Panc1 (cell line): ENCODE measurements at regions not wholly inside any gene's neighbourhood (a gene's known extent, or its start where the extent isn't known, plus 50 kb on each side); places are given as distances from the start of the nearest gene placed in this dataset.
A peak's percentile ranks its signal among the peaks of the same experiment; 100 is the strongest.

Source experiments
- ATAC-seq: fragments of 200-7000 bp; cut with Tn5 transposase; 2 replicates; pipeline ENCODE4 v1.9.1; 2020; ENCODE audit warnings: mild to moderate bottlenecking, moderate library complexity
- BruUV-seq: library from RNA; stranded (reverse); fragments of 400-500 nt; replicated peaks from 2 replicates; lab custom pipeline; 2021; lab: Mats Ljungman, UMichigan
- CTCF ChIA-PET: fragments of 300-600 bp; sonication (Branson Sonifier 250); formaldehyde crosslinking; loops from one replicate; lab custom pipeline; 2022; ENCODE audit warnings: antibody characterized with exemption; lab: Charles Lee
- POLR2A ChIA-PET: fragments of 300-600 bp; sonication (Branson Sonifier 250); formaldehyde crosslinking; loops from one replicate; lab custom pipeline; 2022; ENCODE audit warnings: antibody characterized with exemption; lab: Charles Lee
- DNase-seq: peaks from one replicate; pipeline ENCODE4 v3.0.0-alpha.2; 2010; ENCODE audit warnings: low read depth, low spot score
- H3K27ac ChIP-seq: 2 replicates; pipeline ENCODE4 v1.5.1; 2011; ENCODE audit warnings: mild to moderate bottlenecking, low read length, inconsistent platforms
- H3K27me3 ChIP-seq: fragments of 200-500 bp; sonication (Bioruptor generic); 2 replicates; pipeline ENCODE4 v1.6.0; 2014; ENCODE audit warnings: low read length, inconsistent platforms; ENCODE audit not compliant: control insufficient read depth, insufficient read depth
- H3K36me3 ChIP-seq: fragments of 200-500 bp; sonication (Bioruptor generic); 2 replicates; pipeline ENCODE4 v1.5.1; 2014; ENCODE audit warnings: inconsistent platforms, mild to moderate bottlenecking, low read length, moderate library complexity; ENCODE audit not compliant: control insufficient read depth, insufficient read depth
- H3K4me1 ChIP-seq: 2 replicates; pipeline ENCODE4 v1.5.1; 2011; ENCODE audit warnings: inconsistent platforms, mild to moderate bottlenecking, low read length, moderate library complexity; ENCODE audit not compliant: control insufficient read depth, insufficient read depth
- H3K4me3 ChIP-seq, 2 experiments: 2 replicates each; pipeline ENCODE4 v1.5.1; 2011 to 2012; ENCODE audit warnings: low read depth in 2 of 2, low read length in 2 of 2, mild to moderate bottlenecking in 2 of 2, inconsistent platforms in 1 of 2, moderate library complexity in 1 of 2
- H3K9me3 ChIP-seq: fragments of 200-500 bp; sonication (Bioruptor generic); 2 replicates; pipeline ENCODE4 v1.5.1; 2014; ENCODE audit warnings: low read depth, mild to moderate bottlenecking, inconsistent platforms, low read length, moderate library complexity; ENCODE audit not compliant: control insufficient read depth, insufficient read depth
- POLR2AphosphoS5 ChIP-seq: IDR thresholded peaks from 2 replicates; pipeline ENCODE4 v1.6.1; 2012; ENCODE audit warnings: mild to moderate bottlenecking, low read depth, low read length, moderate library complexity
- REST ChIP-seq, 2 experiments: IDR thresholded peaks; 2 replicates each; pipeline ENCODE4 v1.6.1; 2011 to 2012; ENCODE audit warnings: low read depth in 2 of 2, control low read depth in 1 of 2, low read length in 1 of 2, mild to moderate bottlenecking in 1 of 2, moderate library complexity in 1 of 2; ENCODE audit not compliant: insufficient read depth in 1 of 2
- SIN3A ChIP-seq: IDR thresholded peaks from 2 replicates; pipeline ENCODE4 v1.6.1; 2012; ENCODE audit warnings: low read depth, mild to moderate bottlenecking, low read length, moderate library complexity, borderline replicate concordance; ENCODE audit not compliant: insufficient read depth
- TCF7L2 ChIP-seq: IDR thresholded peaks from 2 replicates; pipeline ENCODE4 v1.6.1; 2011; ENCODE audit warnings: mild to moderate bottlenecking, low read depth, low read length, inconsistent platforms
- in situ Hi-C: cut with HindIII; loops from 2 replicates; pipeline ENCODE4 v1.10.0; 2016; ENCODE audit warnings: low sequenced_read_pairs, low pct_unique_long_range_greater_than_20kb
- intact Hi-C: fragments of 100-400 bp; cut with micrococcal nuclease; formaldehyde crosslinking; loops from one replicate; pipeline ENCODE4 v1.10.0; 2022; ENCODE audit not compliant: unreplicated experiment
- TF ChIP-seq, protein P1 (sequence below): fragments of 450-650 bp; IDR thresholded peaks from 2 replicates; pipeline ENCODE4 v1.5.1; 2017; ENCODE audit warnings: mild to moderate bottlenecking

DNA sequence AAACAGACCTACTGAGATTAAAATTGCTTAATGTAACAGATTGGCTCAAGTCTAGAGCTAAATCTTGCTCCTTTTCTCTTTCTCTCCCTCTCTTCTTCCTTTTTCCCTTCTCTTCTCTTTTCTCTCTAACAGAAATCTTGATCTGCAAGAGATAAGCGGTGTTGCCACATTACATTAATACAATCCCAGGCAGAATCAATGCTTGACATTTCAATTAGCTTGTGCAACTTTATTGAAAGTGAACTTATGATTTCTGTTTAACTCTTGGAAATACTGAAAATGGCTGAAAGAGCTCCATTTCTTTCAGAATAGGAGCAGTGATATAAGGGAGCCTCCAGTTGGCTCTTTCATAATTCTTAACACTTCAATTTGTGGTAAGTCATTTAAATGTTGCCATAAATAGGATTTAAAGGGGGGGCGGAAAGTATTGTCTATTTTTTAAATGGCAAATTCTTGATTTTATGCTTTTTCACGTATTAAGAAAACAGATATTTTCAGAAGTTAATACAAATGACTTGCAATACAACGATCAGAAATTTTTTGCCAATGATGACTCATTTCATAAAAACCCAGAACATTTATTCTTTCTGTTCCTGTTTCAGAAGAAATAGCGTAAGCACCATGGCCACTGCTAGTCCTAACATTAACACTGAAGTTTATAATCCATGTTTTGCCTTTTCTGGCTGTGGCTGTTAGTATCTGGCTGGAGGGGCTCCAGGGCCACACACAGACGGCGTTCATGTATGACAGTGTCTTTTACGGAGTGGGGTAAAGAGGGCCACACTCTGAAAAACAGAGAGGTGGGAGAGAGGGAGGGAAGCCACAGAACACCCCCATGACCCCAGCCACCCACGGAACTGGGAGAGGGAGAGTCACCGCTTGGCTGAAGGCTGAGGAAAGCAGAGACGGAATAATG lies 115.7 kb upstream of the FAT1 start:
- intact Hi-C loops: loop anchor here (5.0 kb wide), 1 partner anchor 112 kb away; no protein-coding TSS in a partner anchor

DNA sequence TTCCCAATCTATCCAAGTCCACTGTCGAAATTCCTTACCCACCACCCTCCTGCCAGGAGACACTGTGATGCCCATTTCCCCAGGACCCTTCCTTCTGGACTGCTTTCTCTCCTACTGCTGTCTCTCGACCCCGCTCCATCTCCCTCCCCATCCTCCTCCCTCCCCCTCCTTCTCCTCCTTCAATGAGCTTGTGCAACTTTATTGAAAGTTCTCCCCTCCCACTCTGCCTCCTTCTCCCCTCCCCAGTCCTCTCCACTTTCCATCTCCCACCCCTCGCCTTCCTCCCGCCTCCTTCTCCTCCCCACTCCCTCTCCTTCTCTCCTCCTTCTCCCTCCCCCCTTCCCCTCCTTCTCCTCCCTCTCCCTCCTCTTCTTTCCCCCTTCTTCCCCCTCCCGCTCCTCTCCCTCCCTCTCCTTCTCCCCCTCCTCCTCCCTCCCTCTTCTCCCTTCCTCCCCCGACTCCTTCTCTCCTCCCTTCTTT lies 116.6 kb upstream of the FAT1 start:
- BruUV-seq: no TSS peak
- ChIA-PET CTCF (no interaction called here), POLR2A (interaction anchor here (0.6 to 0.7 kb wide), 3 partner anchors 10 to 412 kb away, joined by 9 to 12 read pairs (median 10); no protein-coding TSS in a partner anchor)
- H3K4me3 ChIP-seq: peak overlapping the region; percentile 59 to 90
- intact Hi-C loops (loop anchor here (5.0 kb wide), 1 partner anchor 113 kb away; no protein-coding TSS in a partner anchor), in situ Hi-C loops (no loop called here)
- no peaks in the 10 kb centered on the region for H3K27me3 ChIP-seq
- H3K9me3 ChIP-seq: no peaks in the 10 kb centered on the region
- DNase-seq (peak; percentile 15), ATAC-seq (peak; percentile 66)
- peaks cover 21% of the 10 kb centered on the region for H3K4me1 ChIP-seq
- no peaks in the 10 kb centered on the region for H3K36me3 ChIP-seq
- TF ChIP-seq POLR2AphosphoS5 (peak; percentile 63; the same call in 1 of the 2 replicates), TCF7L2 (no peak)
- TF ChIP-seq, protein P1, sequence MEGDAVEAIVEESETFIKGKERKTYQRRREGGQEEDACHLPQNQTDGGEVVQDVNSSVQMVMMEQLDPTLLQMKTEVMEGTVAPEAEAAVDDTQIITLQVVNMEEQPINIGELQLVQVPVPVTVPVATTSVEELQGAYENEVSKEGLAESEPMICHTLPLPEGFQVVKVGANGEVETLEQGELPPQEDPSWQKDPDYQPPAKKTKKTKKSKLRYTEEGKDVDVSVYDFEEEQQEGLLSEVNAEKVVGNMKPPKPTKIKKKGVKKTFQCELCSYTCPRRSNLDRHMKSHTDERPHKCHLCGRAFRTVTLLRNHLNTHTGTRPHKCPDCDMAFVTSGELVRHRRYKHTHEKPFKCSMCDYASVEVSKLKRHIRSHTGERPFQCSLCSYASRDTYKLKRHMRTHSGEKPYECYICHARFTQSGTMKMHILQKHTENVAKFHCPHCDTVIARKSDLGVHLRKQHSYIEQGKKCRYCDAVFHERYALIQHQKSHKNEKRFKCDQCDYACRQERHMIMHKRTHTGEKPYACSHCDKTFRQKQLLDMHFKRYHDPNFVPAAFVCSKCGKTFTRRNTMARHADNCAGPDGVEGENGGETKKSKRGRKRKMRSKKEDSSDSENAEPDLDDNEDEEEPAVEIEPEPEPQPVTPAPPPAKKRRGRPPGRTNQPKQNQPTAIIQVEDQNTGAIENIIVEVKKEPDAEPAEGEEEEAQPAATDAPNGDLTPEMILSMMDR: no peak
- peak overlapping the region; percentile 97 for H3K27ac ChIP-seq

More for the DNA sequence above, 115.7 kb upstream of the FAT1 start:
- no peak for TF ChIP-seq SIN3A
- TF ChIP-seq POLR2AphosphoS5: no peak
- no peak for TF ChIP-seq REST (IDR thresholded peaks at IDR 0.05; ENCODE audit: insufficient read depth in 1 of 2, low read depth in 2 of 2, low read length in 1 of 2)
- TF ChIP-seq TCF7L2: no peak
- TF ChIP-seq, protein P1: no peak
- peak overlapping the region; percentile 59 to 90 for H3K4me3 ChIP-seq
- peak; percentile 33; the same call in 1 of the 2 replicates for ATAC-seq
- no peaks in the 10 kb centered on the region for H3K9me3 ChIP-seq
- no peaks in the 10 kb centered on the region for H3K36me3 ChIP-seq
- BruUV-seq: TSS peak; percentile 63
- DNase-seq: no peak
- H3K27ac ChIP-seq: peak overlapping the region; percentile 91
- in situ Hi-C loops: no loop called here
- ChIA-PET POLR2A (interaction anchor here (0.7 kb wide), 1 partner anchor 9 kb away, joined by 10 read pairs; no protein-coding TSS in a partner anchor), CTCF (interaction anchor here (0.6 kb wide), 1 partner anchor 75 kb away, joined by 4 read pairs; no protein-coding TSS in a partner anchor)
- H3K27me3 ChIP-seq: no peaks in the 10 kb centered on the region
- H3K4me1 ChIP-seq: peaks cover 19% of the 10 kb centered on the region
